Cerebellar nuclear complex (tissue), 1 donor: ENCODE measurements at regions not wholly inside any gene's neighbourhood (a gene's known extent, or its start where the extent isn't known, plus 50 kb on each side); places are given as distances from the start of the nearest gene placed in this dataset.
"Not testable (repeated sequence)": the region's sequence is repeated elsewhere in the genome, so short reads cannot be mapped to it uniquely, and the experiment has no call there.

Source experiments
- DNase-seq, 2 experiments: peaks; one replicate each; lab custom pipeline; 2025; lab: John Stamatoyannopoulos, UW

DNA sequence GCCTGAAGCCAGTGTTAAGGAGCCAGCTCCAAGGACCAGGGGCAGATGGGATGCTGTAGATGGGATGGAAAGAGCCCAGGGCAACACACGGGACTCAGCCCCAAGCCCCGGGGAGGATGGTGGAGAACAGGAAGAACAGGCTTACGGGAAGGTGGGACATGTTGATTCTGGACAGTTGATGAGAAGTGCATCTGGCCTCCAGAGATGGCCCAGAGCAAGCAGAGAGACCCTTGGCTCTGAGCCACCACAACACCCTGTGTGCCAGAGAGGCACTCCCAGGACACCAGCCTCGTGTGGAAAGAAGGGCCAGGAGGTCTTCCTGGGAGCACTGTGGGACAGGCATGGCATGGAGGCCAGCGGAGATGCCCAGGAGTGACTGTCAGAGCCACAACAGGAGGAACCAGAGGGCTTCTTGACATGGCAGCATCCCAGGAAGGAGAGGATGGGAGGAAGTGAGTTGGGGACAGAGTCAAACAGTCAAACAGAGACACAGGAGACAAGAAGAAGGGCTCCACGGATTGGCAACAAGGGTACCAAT, 156.3 kb upstream of the MVB12B start:
- no peak for DNase-seq

DNA sequence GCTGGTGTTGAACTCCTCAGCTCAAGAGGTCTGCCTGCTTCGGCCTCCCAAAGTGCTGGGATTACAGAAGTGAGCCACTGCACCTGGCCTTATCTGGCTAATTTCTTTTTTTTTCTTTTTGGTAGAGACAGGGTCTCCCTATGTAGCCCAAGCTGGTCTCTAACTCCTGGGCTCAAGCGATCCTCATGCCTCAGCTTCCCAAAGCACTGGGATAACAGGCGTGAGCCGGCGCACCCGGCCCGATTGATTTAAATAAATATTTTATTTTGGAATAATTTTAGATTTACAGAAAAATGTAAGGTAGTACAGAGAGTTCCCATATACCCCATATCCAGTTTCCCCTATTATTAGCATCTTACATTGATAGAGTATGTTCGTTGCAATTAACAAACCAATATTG, 155.0 kb upstream of the MVB12B start:
- DNase-seq = no peak

DNA sequence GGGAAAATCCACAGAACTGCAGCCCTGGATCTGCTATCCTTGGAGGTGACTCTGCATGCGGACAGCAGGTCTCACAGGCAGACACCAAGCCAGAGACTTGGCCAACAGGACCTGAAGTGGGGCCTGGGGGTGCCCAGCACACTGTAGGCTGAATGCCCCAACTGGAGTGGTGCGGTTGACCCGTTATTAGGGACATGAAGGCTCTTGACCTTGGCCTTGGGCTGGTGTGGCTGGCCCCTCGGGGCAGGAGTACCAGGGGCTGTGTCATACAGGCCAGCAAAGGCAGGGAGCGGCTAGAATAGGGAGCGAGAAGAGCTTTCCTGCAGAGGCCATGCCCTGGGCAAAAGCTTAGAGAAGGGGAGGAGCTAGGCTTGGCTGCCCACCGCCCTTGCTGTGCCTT, 153.2 kb upstream of the MVB12B start:
- DNase-seq = no peak

DNA sequence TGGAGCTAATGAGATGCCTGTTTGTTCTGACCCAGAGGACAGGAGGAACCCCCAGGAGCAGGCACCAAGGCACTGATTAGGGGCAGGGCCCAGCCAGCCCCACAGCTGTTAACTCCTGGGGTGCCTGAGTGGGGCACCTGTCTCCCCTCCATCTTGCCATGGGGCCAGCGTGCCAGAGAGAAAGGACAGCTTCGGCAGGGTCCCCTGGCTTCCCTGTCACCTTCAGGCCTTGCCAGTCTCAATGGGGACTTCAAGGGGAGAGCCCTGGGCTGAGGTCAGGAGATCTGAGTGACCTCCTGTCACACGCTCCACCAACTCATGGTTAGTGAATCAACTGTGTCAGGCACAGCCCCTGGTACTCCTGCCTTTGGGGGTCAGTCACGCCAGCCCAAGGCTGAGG, 152.7 kb upstream of the MVB12B start:
- DNase-seq = no peak

DNA sequence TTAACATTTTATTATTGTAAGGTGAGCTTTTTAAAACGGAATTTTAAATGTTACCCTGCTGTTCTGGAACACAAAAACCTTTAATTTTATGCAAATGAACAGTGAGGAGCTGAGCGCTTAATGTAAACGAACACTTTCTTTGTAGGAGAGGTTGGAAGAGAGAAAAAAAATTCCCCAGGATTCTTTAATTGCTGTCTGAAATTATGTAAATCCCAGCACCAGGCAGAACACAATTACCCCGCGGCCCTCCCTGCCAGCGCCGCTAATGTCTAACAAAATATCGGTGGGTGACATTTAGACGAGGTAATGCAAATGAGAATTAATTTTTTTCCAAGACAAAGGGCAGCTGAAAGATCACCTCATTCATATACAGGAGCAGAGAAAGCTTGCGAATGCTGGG, 143.4 kb upstream of the MVB12B start:
- no peak for DNase-seq

DNA sequence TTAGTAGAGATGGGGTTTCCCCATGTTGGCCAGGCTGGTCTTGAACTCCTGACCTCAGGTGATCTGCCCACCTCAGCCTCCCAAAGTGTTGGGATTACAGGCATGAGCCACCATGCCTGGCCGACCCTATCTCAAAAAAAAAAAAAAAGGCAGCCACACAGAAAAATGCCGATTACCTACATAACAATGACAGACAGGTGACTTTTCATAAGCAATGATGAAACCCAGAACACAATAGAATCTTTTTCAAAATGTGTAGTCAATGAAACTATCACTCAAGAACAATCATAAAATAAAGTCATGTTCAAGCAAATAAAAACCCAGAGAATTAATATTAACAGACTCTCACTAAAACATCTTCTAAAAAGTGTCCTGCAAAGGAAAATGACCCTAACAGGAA, 135.6 kb upstream of the MVB12B start:
- not testable (repeated sequence) for DNase-seq

DNA sequence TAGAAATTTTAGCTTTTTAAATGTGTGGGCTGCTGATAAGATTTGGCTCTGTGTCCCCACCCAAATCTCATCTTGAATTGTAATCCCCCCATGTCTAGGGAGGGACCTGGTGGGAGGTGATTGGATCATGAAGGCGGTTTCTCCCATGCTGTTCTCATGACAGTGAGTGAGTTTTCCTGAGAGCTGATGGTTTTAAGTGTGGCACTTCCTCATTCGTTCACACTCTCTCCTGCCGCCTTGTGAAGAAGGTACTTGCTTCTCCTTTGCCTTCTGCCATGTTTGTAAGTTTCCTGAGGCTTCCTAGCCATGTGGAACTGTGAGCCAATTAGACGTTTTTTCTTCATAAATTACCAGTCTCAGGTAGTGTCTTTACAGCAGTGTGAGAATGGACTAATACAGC, 127.8 kb upstream of the MVB12B start:
- no peak for DNase-seq

DNA sequence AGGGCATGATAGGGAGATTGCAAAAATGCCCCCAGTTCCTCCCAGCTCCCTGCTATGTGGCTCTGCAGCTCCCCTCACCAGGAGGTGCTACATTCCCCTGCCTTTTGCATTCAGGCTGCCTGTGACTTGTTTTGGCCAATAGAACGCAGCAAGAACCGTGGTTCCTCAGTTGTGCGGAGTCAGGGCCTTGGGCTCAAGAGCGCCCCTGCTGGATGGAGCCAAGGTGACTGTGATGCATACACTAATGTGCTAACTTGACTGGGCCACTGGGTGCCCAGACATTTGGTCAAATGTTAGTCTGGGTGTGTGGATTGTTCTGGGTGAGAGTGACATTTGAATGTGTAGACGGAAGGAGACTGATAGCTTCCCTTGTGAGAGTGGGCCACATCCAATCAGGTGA, 123.3 kb upstream of the MVB12B start:
- no peak for DNase-seq

DNA sequence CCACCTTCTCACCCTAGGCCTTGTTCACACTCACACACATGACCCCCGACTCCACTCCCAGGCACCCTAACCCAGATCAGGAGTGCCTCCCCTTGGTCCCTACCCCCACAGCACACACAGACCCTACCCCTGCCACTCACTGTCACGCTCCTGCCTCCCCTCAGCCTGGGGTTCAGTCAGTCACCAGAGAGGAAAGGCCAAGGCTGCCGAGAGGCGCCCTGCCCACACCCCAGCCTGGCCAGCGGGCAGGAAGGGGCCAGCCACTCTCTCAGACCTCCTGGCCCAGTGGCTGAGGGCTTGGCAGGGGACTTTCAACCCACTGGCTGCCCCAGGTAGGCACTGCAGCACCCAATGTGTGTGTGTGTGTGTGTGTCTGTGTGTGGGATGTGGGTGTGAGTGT, 122.4 kb upstream of the MVB12B start:
- no peak for DNase-seq

DNA sequence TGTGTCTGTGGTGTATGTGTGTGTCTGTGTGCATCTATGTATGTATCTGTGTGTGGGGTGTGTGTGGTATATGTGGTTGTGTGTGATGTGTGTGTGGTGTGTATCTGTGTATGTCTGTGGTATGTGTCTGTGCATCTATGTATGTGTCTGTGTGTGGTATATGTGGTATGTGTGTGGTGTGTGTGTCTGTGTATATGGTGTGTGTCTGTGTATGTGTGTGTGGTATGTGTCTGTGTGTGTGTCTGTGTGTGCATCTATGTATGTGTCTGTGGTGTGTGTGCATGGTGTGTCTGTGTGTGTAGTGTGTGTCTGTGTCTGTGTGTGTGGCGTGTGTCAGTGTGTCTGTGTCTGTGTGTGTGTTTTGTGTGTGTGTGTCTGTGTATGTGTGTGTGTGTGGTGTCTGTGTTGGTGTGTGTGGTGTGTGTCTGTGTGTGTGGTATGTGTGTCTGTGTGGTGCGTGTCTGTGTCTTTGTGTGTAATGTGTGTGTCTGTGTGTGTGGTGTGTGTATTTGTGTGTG, 121.9 kb upstream of the MVB12B start:
- DNase-seq = no peak

DNA sequence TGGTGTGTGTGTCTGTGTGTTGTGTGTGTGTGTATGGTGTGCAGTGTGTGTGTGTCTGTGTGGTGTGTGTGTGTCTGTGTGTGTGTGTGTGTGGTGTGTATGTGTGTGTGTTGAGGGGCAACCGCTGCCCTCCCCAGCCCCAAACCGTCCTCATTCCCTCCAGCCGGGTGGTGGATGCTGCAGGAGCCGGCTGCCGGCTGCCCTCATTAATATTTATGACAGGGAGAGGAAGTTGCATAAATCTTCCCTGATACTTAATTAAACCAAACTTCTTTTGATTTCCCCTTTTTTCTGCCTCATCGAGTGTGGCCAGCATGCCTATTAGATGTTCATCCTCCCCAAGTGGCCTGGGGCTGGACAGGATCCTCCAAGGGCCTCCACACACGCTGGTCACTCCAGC, 121.4 kb upstream of the MVB12B start:
- no peak for DNase-seq

DNA sequence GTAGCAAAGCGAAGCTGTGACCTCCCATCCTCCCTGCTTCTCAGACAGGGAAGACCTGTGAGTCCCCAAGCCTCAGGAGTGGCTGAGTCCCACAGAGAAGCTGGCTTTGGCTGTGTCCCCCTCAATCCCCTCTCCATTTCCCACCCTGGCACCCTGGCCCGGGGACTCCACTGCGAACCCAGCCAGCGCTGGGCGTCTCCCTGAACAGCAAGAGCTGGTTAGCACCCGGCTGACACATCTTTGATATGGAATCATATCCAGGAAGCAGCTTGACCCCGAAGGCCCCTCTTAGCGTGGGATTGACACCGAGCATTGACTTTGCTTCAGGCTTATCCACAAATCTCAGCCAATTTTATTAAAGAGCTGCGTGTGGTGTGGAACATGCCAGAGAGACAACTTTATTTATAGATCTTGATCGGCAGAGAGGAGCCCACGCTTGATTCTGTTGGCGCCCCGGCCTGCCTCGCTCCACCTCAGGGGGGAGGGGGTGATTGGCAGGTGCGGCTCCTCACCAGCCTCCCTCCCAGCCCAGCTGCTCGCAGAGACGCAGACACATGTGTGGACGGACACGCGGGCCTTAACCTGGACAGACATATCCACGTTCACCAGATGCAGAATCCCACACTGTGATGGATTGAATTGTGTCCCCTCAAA, 120.7 kb upstream of the MVB12B start:
- DNase-seq = no peak

DNA sequence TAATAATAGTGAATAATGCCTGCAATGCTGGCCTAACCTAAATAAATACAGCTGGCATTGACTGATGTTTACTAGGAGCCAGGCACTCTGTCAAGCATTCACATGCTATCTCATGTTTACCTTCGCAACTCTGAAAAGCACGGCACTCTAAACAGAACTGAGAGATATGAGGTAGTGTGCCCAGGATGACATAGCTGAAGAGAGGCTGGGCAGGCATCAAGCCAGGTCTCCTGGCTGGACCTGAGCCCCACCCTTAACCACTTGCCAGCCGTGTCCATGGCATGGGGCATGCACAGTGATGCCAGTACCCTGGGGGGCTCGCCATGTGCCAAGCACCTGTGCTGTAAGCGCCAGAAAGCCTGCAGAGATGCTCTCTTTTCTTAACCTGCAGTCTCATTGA, 119.4 kb upstream of the MVB12B start:
- no peak for DNase-seq

DNA sequence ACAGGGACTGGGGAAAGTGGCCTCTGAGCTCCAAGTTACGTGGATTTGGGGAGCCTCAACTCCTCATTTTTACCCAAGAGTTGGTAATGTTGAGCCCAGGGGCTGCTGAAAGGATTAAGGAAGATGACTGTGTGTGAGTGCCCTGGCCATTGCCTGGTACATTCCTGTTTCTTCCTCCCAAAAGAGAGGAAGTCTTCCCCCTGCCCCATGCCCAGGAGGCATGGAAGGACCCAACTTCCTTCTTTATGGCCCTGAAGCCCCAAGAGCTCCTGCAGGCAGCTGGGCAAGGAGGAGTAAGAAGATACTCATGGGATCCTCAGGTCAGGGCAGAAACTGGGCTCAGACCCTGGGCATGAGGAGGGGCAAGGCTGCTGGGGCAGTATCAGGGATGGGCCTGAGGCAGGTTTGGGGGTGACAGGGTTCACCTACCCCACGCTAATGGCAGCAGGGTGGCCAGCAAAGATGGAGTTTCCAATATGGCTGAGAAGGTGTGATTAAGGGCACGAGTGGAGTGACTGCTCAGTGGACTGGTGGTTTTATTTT, 118.3 kb upstream of the MVB12B start:
- no peak for DNase-seq

DNA sequence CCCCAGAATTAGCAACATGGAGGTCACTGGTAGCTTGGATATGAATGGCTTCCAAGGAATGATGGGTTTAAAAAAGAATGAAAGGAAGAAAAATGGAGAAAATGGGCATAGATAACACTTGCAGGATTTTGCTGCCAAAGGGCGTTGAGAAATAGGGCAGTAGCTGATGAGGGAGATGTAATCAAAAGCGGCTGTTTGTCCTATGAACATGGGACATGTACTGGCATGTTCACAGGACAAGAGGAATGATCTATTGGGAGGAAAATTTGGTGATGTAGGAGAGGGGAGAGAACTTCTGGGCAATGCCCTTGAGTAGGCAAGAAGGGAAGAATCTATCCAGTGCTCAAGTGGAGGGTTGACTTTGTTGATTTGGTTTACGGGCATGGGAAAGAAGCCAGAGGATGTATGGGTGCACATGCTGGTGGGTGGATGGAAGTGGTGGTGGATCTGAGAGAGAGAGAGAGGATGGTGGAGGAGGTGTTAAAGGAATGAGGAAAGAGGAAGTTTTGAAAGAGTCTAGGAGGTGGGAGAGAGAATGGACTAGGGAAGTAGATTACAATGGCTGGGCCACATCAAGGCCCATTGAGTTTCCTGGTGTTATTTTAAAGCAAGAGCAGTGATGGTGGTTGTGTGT, 115.1 kb upstream of the MVB12B start:
- DNase-seq = no peak

DNA sequence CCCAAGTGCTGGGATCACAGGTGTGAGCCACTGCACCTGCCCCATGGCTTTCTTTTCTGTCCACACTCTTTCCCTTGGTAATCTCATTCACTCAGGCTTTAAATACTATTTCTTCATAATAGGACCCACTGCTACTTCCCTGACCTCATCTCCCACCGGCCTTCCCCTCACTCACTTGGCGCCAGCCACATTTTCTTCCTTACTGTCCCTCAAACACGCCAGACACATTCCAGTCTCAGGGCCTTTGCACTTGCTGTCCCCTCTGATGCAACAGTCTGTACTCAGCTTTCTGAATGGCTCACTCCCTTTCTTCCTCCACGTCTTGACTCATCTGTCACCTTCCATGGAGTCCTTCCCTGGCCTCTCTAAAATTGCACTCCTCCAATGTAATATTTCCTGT, 111.1 kb upstream of the MVB12B start:
- no peak for DNase-seq

DNA sequence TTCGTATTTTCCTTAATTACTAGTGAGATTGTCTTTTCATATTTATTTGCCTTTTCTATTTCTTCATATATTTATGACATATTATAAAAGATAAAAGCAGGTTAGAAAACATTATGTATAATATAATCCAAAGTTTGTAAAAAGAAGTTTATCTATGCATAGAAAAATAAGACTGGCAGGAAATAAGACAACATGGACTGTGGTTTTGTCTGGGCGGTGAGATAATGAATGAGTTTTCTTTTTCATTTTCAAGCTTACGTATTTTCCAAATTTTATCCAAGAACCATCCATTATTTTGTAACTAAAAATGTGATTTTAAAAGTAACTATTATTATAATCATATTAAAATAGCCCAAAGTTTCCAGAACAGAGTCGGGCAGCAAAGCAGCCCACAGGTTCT, 109.8 kb upstream of the MVB12B start:
- DNase-seq = no peak

DNA sequence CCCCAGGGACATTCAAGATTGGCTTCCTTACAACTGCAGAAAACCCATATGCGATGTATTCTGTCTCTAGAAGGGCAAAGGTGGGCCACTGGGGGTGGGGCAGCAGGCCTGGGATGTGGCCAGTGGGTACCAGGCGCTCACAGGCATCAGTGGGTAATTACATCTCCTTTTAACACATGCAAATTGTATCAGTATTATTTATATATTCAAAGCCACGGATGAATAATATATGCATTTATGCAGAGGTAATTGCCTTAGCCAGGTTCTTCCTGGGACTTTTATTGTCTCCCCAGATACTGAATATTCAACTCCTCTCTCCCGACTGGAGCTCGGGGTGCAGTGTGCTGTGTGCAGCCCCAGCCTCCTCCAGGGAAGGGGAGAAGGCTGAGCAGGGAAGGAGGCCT, 109.4 kb upstream of the MVB12B start:
- no peak for DNase-seq

DNA sequence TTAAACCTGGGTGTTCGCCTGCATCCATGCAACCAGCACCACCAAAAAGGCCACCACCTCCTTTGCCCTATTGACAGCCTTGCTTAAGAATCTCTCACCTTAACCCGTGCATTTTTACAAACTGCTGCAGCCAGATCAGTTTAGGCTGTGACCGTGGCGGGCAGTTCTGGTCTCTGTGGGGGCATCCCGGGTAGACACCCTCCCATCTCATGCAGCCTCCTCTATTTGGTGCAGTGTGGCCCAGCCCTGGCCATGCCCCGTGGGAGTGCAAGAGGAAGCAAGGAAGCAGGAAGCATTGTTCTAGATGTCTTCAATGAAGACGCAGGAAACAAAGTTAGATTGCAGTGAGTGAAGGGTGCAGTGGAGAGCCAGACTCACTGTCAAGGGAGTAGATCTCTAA, 108.8 kb upstream of the MVB12B start:
- DNase-seq = no peak

DNA sequence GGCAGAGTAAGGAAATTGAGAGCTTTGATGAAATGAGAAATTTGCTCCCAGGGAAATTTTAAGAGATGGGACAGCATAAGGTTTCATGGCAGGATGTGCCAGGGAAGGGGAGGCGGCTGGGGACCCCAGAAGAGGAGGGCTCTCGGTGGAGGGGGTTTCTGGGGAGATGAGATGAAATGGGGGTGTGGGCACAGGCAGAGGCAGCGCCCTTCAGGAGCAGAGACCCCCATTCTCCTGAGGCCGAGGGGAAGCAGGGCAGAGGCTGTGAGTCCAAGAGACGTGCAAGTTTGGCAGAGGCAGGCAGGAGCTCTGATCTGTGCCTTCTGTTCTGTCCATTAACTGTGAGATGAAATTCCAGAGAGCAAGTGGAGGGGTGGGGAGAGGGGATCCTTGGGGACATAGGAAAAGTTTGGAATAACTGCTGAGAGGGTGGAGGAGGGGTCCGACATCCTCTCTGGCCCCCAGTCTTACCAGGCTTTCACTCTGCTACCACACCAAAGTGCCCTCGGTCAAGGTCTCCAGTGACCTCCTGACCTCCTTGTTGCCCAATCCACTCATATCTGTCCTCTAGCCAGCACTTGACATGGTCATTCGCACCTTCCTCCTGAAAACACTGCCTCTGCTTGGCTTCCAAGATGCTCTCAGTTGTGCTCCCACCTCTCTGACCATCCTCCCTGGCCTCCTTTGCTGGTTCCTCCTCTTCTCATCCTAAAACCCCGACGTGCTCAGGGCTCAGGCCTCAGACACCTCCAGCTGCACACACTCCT, 108.1 kb upstream of the MVB12B start:
- no peak for DNase-seq

DNA sequence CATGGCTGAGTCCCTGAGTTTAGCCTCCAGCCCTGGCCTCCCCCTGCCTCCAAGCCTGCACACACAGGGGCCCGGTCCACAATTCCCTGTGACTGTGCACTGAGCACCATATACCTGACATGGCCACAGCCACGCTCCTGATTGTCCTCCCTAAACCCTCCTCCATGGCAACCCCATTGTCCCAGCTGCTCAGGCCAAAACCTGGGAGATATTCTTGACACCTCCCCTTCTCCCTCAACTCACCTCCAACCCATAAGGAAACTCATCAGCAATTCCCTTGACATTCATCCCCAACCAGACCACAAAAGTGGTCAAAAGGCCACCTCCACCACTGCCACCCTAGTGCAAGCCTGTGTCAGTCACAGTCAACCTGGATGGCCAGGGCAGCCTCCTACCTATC, 107.5 kb upstream of the MVB12B start:
- no peak for DNase-seq

DNA sequence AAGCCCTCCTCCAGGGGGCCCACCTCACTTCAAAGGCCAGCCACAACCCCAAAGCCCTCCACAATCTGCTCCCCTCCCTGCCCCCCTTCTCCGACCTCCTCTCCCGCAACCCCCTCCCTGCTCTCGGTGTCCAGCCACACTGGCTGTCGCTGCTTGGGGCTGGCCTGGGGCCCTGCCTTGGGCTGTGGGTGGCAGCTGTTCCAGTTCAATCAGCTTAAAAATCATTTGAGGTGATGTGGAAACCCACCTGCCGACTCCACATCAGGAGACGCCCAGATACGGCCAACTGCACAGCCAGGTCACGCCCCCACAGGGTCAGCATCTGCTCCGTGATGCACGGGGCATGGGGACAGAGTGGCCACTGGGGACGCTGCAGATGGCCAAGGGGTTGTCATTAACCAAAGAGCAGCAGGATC, 107.0 kb upstream of the MVB12B start:
- DNase-seq = no peak

DNA sequence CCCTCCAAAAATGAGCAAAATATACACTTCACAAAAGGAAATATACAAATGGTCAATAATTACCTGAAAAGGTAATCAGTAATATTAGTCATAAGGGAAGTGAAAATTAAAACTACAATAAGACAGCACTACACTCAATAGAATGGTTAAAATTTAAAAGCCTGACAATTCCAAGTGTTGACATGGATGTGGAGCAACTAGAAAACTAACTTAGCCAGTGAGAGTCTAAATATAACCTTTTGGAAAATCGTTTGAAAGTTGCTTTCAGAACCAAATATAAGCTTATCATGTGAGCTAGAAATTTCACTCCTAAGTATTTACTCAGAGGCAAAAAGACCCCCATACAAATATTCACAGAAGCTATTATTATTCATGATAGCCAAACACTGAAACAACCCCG, 105.1 kb upstream of the MVB12B start:
- no peak for DNase-seq
